PC-3 (cell line): ENCODE measurements at regions not wholly inside any gene's neighbourhood (a gene's known extent, or its start where the extent isn't known, plus 50 kb on each side); places are given as distances from the start of the nearest gene placed in this dataset.

Experiments used
- CTCF ChIP-seq: fragments of 300-600 bp; sonication (generic); conservative IDR thresholded peaks from 2 replicates; pipeline ENCODE4 v1.5.1; 2017; ENCODE audit warnings: antibody characterized with exemption, low read depth, mild to moderate bottlenecking, low read length
- EZH2 ChIP-seq: fragments of 300-600 bp; sonication (generic); IDR thresholded peaks from one replicate; pipeline ENCODE4 v1.6.1; 2017; ENCODE audit warnings: antibody characterized with exemption, mild to moderate bottlenecking, low read length; ENCODE audit not compliant: unreplicated experiment
- EZH2phosphoT487 ChIP-seq: fragments of 300-600 bp; sonication (generic); IDR thresholded peaks from 2 replicates; pipeline ENCODE4 v1.6.1; 2018; ENCODE audit warnings: mild to moderate bottlenecking, antibody characterized with exemption, low read length, borderline replicate concordance

GRCh38 chr6:101290346-101290745 lies 103.2 kb upstream of the GRIK2 start:
- TF ChIP-seq CTCF (no peak), EZH2phosphoT487 (no peak), EZH2 (no peak)
